ENCODE measurements at regions not wholly inside any gene's neighbourhood (a gene's known extent, or its start where the extent isn't known, plus 50 kb on each side); places are given as distances from the start of the nearest gene placed in this dataset.

- WGBS = 82% methylated on average over 9 of the region's 10 CpGs
- Histone ChIP-seq H3K9me3 (ENCODE audit: control insufficient read depth, low read length) (no peaks in the 10 kb centered on the region), H3K18ac (ENCODE audit: low read depth in 1 of 2, low read length in 2 of 2) (no peak overlapping the region), H3K9ac (ENCODE audit: low read length) (no peak overlapping the region), H3K23ac (ENCODE audit: low read length in 2 of 2) (no peak overlapping the region), H2BK5ac (ENCODE audit: low read depth, low read length, poor library complexity, severe bottlenecking) (no peak overlapping the region), H3K27me3 (ENCODE audit: control insufficient read depth in 1 of 2, insufficient read depth in 1 of 2, low read length in 2 of 2) (peaks cover 4 to 44% of the 10 kb centered on the region in 2 experiments), H4K8ac (ENCODE audit: low read length) (no peak overlapping the region), H3K4me2 (ENCODE audit: low read length, poor library complexity, severe bottlenecking) (no peak overlapping the region), H3K79me1 (replicated peaks; ENCODE audit: low read length, poor library complexity, severe bottlenecking) (no peaks in the 10 kb centered on the region), H3K4me3 (ENCODE audit: insufficient read depth in 1 of 2, low read depth in 1 of 2, low read length in 2 of 2) (no peak overlapping the region), H3K4me1 (ENCODE audit: control insufficient read depth, insufficient read depth, low read depth, low read length) (no peaks in the 10 kb centered on the region), H2BK120ac (ENCODE audit: low read depth, low read length) (no peak overlapping the region), H3K4ac (ENCODE audit: low read depth in 1 of 2, low read length in 2 of 2) (no peak overlapping the region), H2AK5ac (ENCODE audit: low read length, severe bottlenecking) (no peak overlapping the region), H3K27ac (ENCODE audit: low read length, poor library complexity, severe bottlenecking) (no peak overlapping the region), H2AFZ (ENCODE audit: low read depth, low read length) (no peak overlapping the region), H4K91ac (ENCODE audit: low read length) (no peak overlapping the region), H3K36me3 (ENCODE audit: control insufficient read depth in 1 of 2, insufficient read depth in 2 of 2, low read depth in 1 of 2, low read length in 2 of 2) (no peaks in the 10 kb centered on the region), H2BK12ac (ENCODE audit: low read length in 2 of 2) (no peak overlapping the region), H2BK15ac (ENCODE audit: low read depth, poor library complexity, severe bottlenecking) (no peak overlapping the region), H3K14ac (ENCODE audit: low read length in 2 of 2) (no peak overlapping the region)
- no peak for DNase-seq
These were observed 63.8 kb upstream of the CFAP46 start for GRCh38 chr10:133006202-133006601.

- peaks cover 4 to 42% of the 10 kb centered on the region in 2 experiments for H3K27me3 ChIP-seq (ENCODE audit: control insufficient read depth in 1 of 2, insufficient read depth in 1 of 2, low read length in 2 of 2)
- no peak overlapping the region for H2AK5ac ChIP-seq (ENCODE audit: low read length, severe bottlenecking)
- no peak overlapping the region for H3K4ac ChIP-seq (ENCODE audit: low read depth in 1 of 2, low read length in 2 of 2)
- DNase-seq = no peak
- no peak overlapping the region for H2BK5ac ChIP-seq (ENCODE audit: low read depth, low read length, poor library complexity, severe bottlenecking)
- H4K91ac ChIP-seq (ENCODE audit: low read length) = no peak overlapping the region
- H3K18ac ChIP-seq (ENCODE audit: low read depth in 1 of 2, low read length in 2 of 2) = no peak overlapping the region
- no peaks in the 10 kb centered on the region for H3K36me3 ChIP-seq (ENCODE audit: control insufficient read depth in 1 of 2, insufficient read depth in 2 of 2, low read depth in 1 of 2, low read length in 2 of 2)
- H2BK12ac ChIP-seq (ENCODE audit: low read length in 2 of 2) = no peak overlapping the region
- H2BK120ac ChIP-seq (ENCODE audit: low read depth, low read length) = no peak overlapping the region
- H3K9me3 ChIP-seq (ENCODE audit: control insufficient read depth, low read length) = no peaks in the 10 kb centered on the region
- H3K27ac ChIP-seq (ENCODE audit: low read length, poor library complexity, severe bottlenecking) = no peak overlapping the region
- H2BK15ac ChIP-seq (ENCODE audit: low read depth, poor library complexity, severe bottlenecking) = no peak overlapping the region
- no peak overlapping the region for H3K14ac ChIP-seq (ENCODE audit: low read length in 2 of 2)
- no peak overlapping the region for H4K8ac ChIP-seq (ENCODE audit: low read length)
- no peak overlapping the region for H3K23ac ChIP-seq (ENCODE audit: low read length in 2 of 2)
- H3K4me2 ChIP-seq (ENCODE audit: low read length, poor library complexity, severe bottlenecking) = no peak overlapping the region
- H3K4me1 ChIP-seq (ENCODE audit: control insufficient read depth, insufficient read depth, low read depth, low read length) = no peaks in the 10 kb centered on the region
- no peak overlapping the region for H3K4me3 ChIP-seq (ENCODE audit: insufficient read depth in 1 of 2, low read depth in 1 of 2, low read length in 2 of 2)
- no peak overlapping the region for H3K9ac ChIP-seq (ENCODE audit: low read length)
- WGBS = 85% methylated on average over 9 of the region's 10 CpGs
- no peaks in the 10 kb centered on the region for H3K79me1 ChIP-seq (replicated peaks; ENCODE audit: low read length, poor library complexity, severe bottlenecking)
- no peak overlapping the region for H2AFZ ChIP-seq (ENCODE audit: low read depth, low read length)
These were observed 62.1 kb upstream of the CFAP46 start for GRCh38 chr10:133004478-133004877.

- H3K18ac ChIP-seq (ENCODE audit: low read depth in 1 of 2, low read length in 2 of 2) = no peak overlapping the region
- H2BK120ac ChIP-seq (ENCODE audit: low read depth, low read length) = no peak overlapping the region
- no peak for DNase-seq
- H3K27me3 ChIP-seq (ENCODE audit: control insufficient read depth in 1 of 2, insufficient read depth in 1 of 2, low read length in 2 of 2) = peaks cover 4 to 48% of the 10 kb centered on the region in 2 experiments
- H2BK5ac ChIP-seq (ENCODE audit: low read depth, low read length, poor library complexity, severe bottlenecking) = no peak overlapping the region
- no peak overlapping the region for H4K8ac ChIP-seq (ENCODE audit: low read length)
- no peaks in the 10 kb centered on the region for H3K4me1 ChIP-seq (ENCODE audit: control insufficient read depth, insufficient read depth, low read depth, low read length)
- no peak overlapping the region for H3K14ac ChIP-seq (ENCODE audit: low read length in 2 of 2)
- no peak overlapping the region for H2BK12ac ChIP-seq (ENCODE audit: low read length in 2 of 2)
- 78% methylated on average over 3 of the region's 3 CpGs for WGBS
- H3K36me3 ChIP-seq (ENCODE audit: control insufficient read depth in 1 of 2, insufficient read depth in 2 of 2, low read depth in 1 of 2, low read length in 2 of 2) = no peaks in the 10 kb centered on the region
- no peak overlapping the region for H3K23ac ChIP-seq (ENCODE audit: low read length in 2 of 2)
- no peak overlapping the region for H2AFZ ChIP-seq (ENCODE audit: low read depth, low read length)
- H3K79me1 ChIP-seq (replicated peaks; ENCODE audit: low read length, poor library complexity, severe bottlenecking) = no peaks in the 10 kb centered on the region
- no peak overlapping the region for H3K4me3 ChIP-seq (ENCODE audit: insufficient read depth in 1 of 2, low read depth in 1 of 2, low read length in 2 of 2)
- no peak overlapping the region for H3K9ac ChIP-seq (ENCODE audit: low read length)
- H3K9me3 ChIP-seq (ENCODE audit: control insufficient read depth, low read length) = no peaks in the 10 kb centered on the region
- H2AK5ac ChIP-seq (ENCODE audit: low read length, severe bottlenecking) = no peak overlapping the region
- no peak overlapping the region for H3K27ac ChIP-seq (ENCODE audit: low read length, poor library complexity, severe bottlenecking)
- no peak overlapping the region for H3K4ac ChIP-seq (ENCODE audit: low read depth in 1 of 2, low read length in 2 of 2)
- H2BK15ac ChIP-seq (ENCODE audit: low read depth, poor library complexity, severe bottlenecking) = no peak overlapping the region
- no peak overlapping the region for H4K91ac ChIP-seq (ENCODE audit: low read length)
- no peak overlapping the region for H3K4me2 ChIP-seq (ENCODE audit: low read length, poor library complexity, severe bottlenecking)
These were observed 60.8 kb upstream of the CFAP46 start for GRCh38 chr10:133003188-133003587.

GRCh38 chr10:133002685-133003084 is 60.3 kb upstream of the CFAP46 start:
- H3K27ac ChIP-seq (ENCODE audit: low read length, poor library complexity, severe bottlenecking) = no peak overlapping the region
- no peak overlapping the region for H3K18ac ChIP-seq (ENCODE audit: low read depth in 1 of 2, low read length in 2 of 2)
- no peak overlapping the region for H3K9ac ChIP-seq (ENCODE audit: low read length)
- no peak overlapping the region for H3K4me2 ChIP-seq (ENCODE audit: low read length, poor library complexity, severe bottlenecking)
- no peaks in the 10 kb centered on the region for H3K4me1 ChIP-seq (ENCODE audit: control insufficient read depth, insufficient read depth, low read depth, low read length)
- H2BK120ac ChIP-seq (ENCODE audit: low read depth, low read length) = no peak overlapping the region
- no peaks in the 10 kb centered on the region for H3K36me3 ChIP-seq (ENCODE audit: control insufficient read depth in 1 of 2, insufficient read depth in 2 of 2, low read depth in 1 of 2, low read length in 2 of 2)
- no peak overlapping the region for H2BK15ac ChIP-seq (ENCODE audit: low read depth, poor library complexity, severe bottlenecking)
- DNase-seq = no peak
- H3K79me1 ChIP-seq (replicated peaks; ENCODE audit: low read length, poor library complexity, severe bottlenecking) = no peaks in the 10 kb centered on the region
- no peak overlapping the region for H4K8ac ChIP-seq (ENCODE audit: low read length)
- 61% methylated on average over 2 of the region's 2 CpGs for WGBS
- no peak overlapping the region for H2BK5ac ChIP-seq (ENCODE audit: low read depth, low read length, poor library complexity, severe bottlenecking)
- no peak overlapping the region for H2BK12ac ChIP-seq (ENCODE audit: low read length in 2 of 2)
- H2AFZ ChIP-seq (ENCODE audit: low read depth, low read length) = no peak overlapping the region
- no peak overlapping the region for H3K4ac ChIP-seq (ENCODE audit: low read depth in 1 of 2, low read length in 2 of 2)
- H3K23ac ChIP-seq (ENCODE audit: low read length in 2 of 2) = no peak overlapping the region
- no peak overlapping the region for H4K91ac ChIP-seq (ENCODE audit: low read length)
- no peak overlapping the region for H2AK5ac ChIP-seq (ENCODE audit: low read length, severe bottlenecking)
- H3K9me3 ChIP-seq (ENCODE audit: control insufficient read depth, low read length) = no peaks in the 10 kb centered on the region
- peaks cover 4 to 53% of the 10 kb centered on the region in 2 experiments for H3K27me3 ChIP-seq (ENCODE audit: control insufficient read depth in 1 of 2, insufficient read depth in 1 of 2, low read length in 2 of 2)
- no peak overlapping the region for H3K14ac ChIP-seq (ENCODE audit: low read length in 2 of 2)
- H3K4me3 ChIP-seq (ENCODE audit: insufficient read depth in 1 of 2, low read depth in 1 of 2, low read length in 2 of 2) = no peak overlapping the region

Data from mesenchymal stem cell (in vitro differentiated cells and primary cell).